ENCODE measurements at regions not wholly inside any gene's neighbourhood (a gene's known extent, or its start where the extent isn't known, plus 50 kb on each side); places are given as distances from the start of the nearest gene placed in this dataset.

- TF ChIP-seq CTCF (IDR thresholded peaks at IDR 0.05) (no peak), EP300 (IDR thresholded peaks at IDR 0.05) (no peak), POLR2A (IDR thresholded peaks at IDR 0.05) (no peak)
These were observed 76.2 kb upstream of the MPP7 start for GRCh38 chr10:28378986-28379585.

Data from ovary (tissue), 3 donors.